Panc1 (cell line): ENCODE measurements at regions not wholly inside any gene's neighbourhood (a gene's known extent, or its start where the extent isn't known, plus 50 kb on each side); places are given as distances from the start of the nearest gene placed in this dataset.

ENCODE experiments used
- ATAC-seq: fragments of 200-7000 bp; cut with Tn5 transposase; 2 replicates; pipeline ENCODE4 v1.9.1; 2020; ENCODE audit warnings: mild to moderate bottlenecking, moderate library complexity
- BruUV-seq: library from RNA; stranded (reverse); fragments of 400-500 nt; replicated peaks from 2 replicates; lab custom pipeline; 2021; lab: Mats Ljungman, UMichigan
- CTCF ChIA-PET: fragments of 300-600 bp; sonication (Branson Sonifier 250); formaldehyde crosslinking; loops from one replicate; lab custom pipeline; 2022; ENCODE audit warnings: antibody characterized with exemption; lab: Charles Lee
- POLR2A ChIA-PET: fragments of 300-600 bp; sonication (Branson Sonifier 250); formaldehyde crosslinking; loops from one replicate; lab custom pipeline; 2022; ENCODE audit warnings: antibody characterized with exemption; lab: Charles Lee
- DNase-seq: peaks from one replicate; pipeline ENCODE4 v3.0.0-alpha.2; 2010; ENCODE audit warnings: low read depth, low spot score
- H3K27ac ChIP-seq: 2 replicates; pipeline ENCODE4 v1.5.1; 2011; ENCODE audit warnings: mild to moderate bottlenecking, low read length, inconsistent platforms
- H3K27me3 ChIP-seq: fragments of 200-500 bp; sonication (Bioruptor generic); 2 replicates; pipeline ENCODE4 v1.6.0; 2014; ENCODE audit warnings: low read length, inconsistent platforms; ENCODE audit not compliant: control insufficient read depth, insufficient read depth
- H3K36me3 ChIP-seq: fragments of 200-500 bp; sonication (Bioruptor generic); 2 replicates; pipeline ENCODE4 v1.5.1; 2014; ENCODE audit warnings: inconsistent platforms, mild to moderate bottlenecking, low read length, moderate library complexity; ENCODE audit not compliant: control insufficient read depth, insufficient read depth
- H3K4me1 ChIP-seq: 2 replicates; pipeline ENCODE4 v1.5.1; 2011; ENCODE audit warnings: inconsistent platforms, mild to moderate bottlenecking, low read length, moderate library complexity; ENCODE audit not compliant: control insufficient read depth, insufficient read depth
- H3K4me3 ChIP-seq, 2 experiments: 2 replicates each; pipeline ENCODE4 v1.5.1; 2011 to 2012; ENCODE audit warnings: low read depth in 2 of 2, low read length in 2 of 2, mild to moderate bottlenecking in 2 of 2, inconsistent platforms in 1 of 2, moderate library complexity in 1 of 2
- H3K9me3 ChIP-seq: fragments of 200-500 bp; sonication (Bioruptor generic); 2 replicates; pipeline ENCODE4 v1.5.1; 2014; ENCODE audit warnings: low read depth, mild to moderate bottlenecking, inconsistent platforms, low read length, moderate library complexity; ENCODE audit not compliant: control insufficient read depth, insufficient read depth
- CTCF ChIP-seq: fragments of 450-650 bp; IDR thresholded peaks from 2 replicates; pipeline ENCODE4 v1.5.1; 2017; ENCODE audit warnings: mild to moderate bottlenecking
- POLR2AphosphoS5 ChIP-seq: IDR thresholded peaks from 2 replicates; pipeline ENCODE4 v1.6.1; 2012; ENCODE audit warnings: mild to moderate bottlenecking, low read depth, low read length, moderate library complexity
- REST ChIP-seq, 2 experiments: IDR thresholded peaks; 2 replicates each; pipeline ENCODE4 v1.6.1; 2011 to 2012; ENCODE audit warnings: low read depth in 2 of 2, control low read depth in 1 of 2, low read length in 1 of 2, mild to moderate bottlenecking in 1 of 2, moderate library complexity in 1 of 2; ENCODE audit not compliant: insufficient read depth in 1 of 2
- SIN3A ChIP-seq: IDR thresholded peaks from 2 replicates; pipeline ENCODE4 v1.6.1; 2012; ENCODE audit warnings: low read depth, mild to moderate bottlenecking, low read length, moderate library complexity, borderline replicate concordance; ENCODE audit not compliant: insufficient read depth
- TCF7L2 ChIP-seq: IDR thresholded peaks from 2 replicates; pipeline ENCODE4 v1.6.1; 2011; ENCODE audit warnings: mild to moderate bottlenecking, low read depth, low read length, inconsistent platforms
- in situ Hi-C: cut with HindIII; loops from 2 replicates; pipeline ENCODE4 v1.10.0; 2016; ENCODE audit warnings: low sequenced_read_pairs, low pct_unique_long_range_greater_than_20kb
- intact Hi-C: fragments of 100-400 bp; cut with micrococcal nuclease; formaldehyde crosslinking; loops from one replicate; pipeline ENCODE4 v1.10.0; 2022; ENCODE audit not compliant: unreplicated experiment

GRCh38 chr6:51336185-51336584, 517.5 kb downstream of the TFAP2B start:
- TF ChIP-seq TCF7L2: no peak
- no peak for TF ChIP-seq SIN3A
- no peak for TF ChIP-seq CTCF
- TF ChIP-seq POLR2AphosphoS5: no peak
- no peak for TF ChIP-seq REST (IDR thresholded peaks at IDR 0.05; ENCODE audit: insufficient read depth in 1 of 2, low read depth in 2 of 2, low read length in 1 of 2)
- no peak overlapping the region for H3K4me3 ChIP-seq
- no peak overlapping the region for H3K27ac ChIP-seq
- no peaks in the 10 kb centered on the region for H3K4me1 ChIP-seq
- in situ Hi-C loops (no loop called here), intact Hi-C loops (no loop called here)
- ChIA-PET CTCF (no interaction called here), POLR2A (interaction anchor here (0.7 kb wide), 1 partner anchor 37 kb away, joined by 3 read pairs; no protein-coding TSS in a partner anchor)
- no peak for DNase-seq
- no peaks in the 10 kb centered on the region for H3K27me3 ChIP-seq
- BruUV-seq: no TSS peak
- no peaks in the 10 kb centered on the region for H3K36me3 ChIP-seq
- no peak for ATAC-seq
- no peaks in the 10 kb centered on the region for H3K9me3 ChIP-seq

- intact Hi-C loops (no loop called here), in situ Hi-C loops (no loop called here)
- Histone ChIP-seq H3K27me3 (no peaks in the 10 kb centered on the region), H3K9me3 (no peaks in the 10 kb centered on the region), H3K27ac (no peak overlapping the region), H3K36me3 (no peaks in the 10 kb centered on the region), H3K4me3 (no peak overlapping the region), H3K4me1 (no peaks in the 10 kb centered on the region)
- ATAC-seq (no peak), DNase-seq (no peak)
- no peak for TF ChIP-seq SIN3A
- no peak for TF ChIP-seq CTCF
- no peak for TF ChIP-seq REST (IDR thresholded peaks at IDR 0.05; ENCODE audit: insufficient read depth in 1 of 2, low read depth in 2 of 2, low read length in 1 of 2)
- no peak for TF ChIP-seq POLR2AphosphoS5
- TF ChIP-seq TCF7L2: no peak
- no TSS peak for BruUV-seq
- CTCF ChIA-PET: no interaction called here
- POLR2A ChIA-PET: no interaction called here
Observed at GRCh38 chr6:51337277-51337676, 518.6 kb downstream of the TFAP2B start.
